SKM-1 (cell line): ENCODE measurements at regions not wholly inside any gene's neighbourhood (a gene's known extent, or its start where the extent isn't known, plus 50 kb on each side); places are given as distances from the start of the nearest gene placed in this dataset.
"Not testable (repeated sequence)": the region's sequence is repeated elsewhere in the genome, so short reads cannot be mapped to it uniquely, and the experiment has no call there.

Experiments used
- DNase-seq: peaks from one replicate; lab custom pipeline; 2025; ENCODE audit not compliant: unreplicated experiment; lab: John Stamatoyannopoulos, UW

DNA sequence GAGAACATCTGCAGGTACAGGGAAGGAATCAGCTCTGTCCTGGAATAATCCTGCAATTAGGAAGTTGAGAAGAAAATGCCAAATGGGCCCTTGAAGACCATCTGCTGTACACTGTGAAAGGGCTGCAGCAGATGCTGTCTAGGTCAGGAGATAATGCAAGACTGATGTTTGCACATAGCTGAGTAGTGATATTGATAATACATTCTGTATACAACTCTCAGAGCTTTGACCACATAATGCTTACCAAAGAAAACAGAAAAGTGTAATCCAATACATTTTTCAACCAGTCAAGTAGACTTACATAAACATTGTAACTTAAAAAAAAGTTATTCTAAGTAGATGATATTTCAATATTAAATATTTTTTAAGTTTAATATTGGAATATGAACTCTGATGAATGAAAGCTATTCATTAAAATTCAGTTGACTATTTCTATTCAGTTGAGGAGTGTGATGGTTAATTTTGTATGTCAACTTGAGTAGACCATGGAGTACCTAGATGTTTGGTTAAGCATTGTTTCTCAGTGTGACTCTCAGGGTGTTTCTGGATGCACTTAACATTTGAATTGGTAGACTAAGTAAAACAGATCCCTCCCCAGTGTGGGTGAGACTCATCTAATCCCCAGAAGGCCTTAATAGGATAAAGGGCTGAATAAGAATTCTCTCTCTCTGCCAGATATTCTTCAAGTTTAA is 380.1 kb upstream of the PRR16 start:
- no peak for DNase-seq

DNA sequence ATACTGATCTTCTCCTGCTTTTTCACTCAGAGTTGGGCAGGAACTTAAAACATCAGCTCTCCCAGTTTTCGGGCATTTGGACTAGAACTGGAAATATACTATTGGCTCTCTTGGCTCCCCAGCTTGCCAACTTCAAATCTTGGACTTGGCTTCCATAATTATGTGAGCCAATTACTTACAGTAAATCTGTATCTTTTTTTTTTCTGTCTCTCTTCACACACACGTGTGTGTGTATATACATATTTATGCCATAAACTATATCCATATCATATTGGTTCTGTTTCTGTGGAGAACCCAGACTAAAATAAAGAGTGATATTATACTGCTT is 379.6 kb upstream of the PRR16 start:
- DNase-seq: no peak

DNA sequence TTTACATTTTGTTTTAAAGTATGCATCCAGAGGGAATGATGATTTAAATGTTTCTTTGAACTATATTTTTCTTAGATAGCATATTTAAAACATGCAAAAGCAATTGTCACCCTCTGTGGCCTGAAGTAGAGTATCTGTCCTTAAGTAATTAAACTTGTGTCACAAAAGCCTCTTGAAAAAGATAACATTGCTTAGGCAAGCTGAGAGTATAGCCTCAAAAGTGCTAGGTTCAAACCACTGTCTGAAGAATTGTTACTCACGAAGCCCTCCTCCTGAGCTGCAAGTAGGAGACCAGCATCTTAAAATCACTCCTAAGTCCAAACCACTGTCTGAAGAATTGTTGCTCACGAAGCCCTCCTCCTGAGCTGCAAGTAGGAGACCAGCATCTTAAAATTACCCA is 378.0 kb upstream of the PRR16 start:
- no peak for DNase-seq

DNA sequence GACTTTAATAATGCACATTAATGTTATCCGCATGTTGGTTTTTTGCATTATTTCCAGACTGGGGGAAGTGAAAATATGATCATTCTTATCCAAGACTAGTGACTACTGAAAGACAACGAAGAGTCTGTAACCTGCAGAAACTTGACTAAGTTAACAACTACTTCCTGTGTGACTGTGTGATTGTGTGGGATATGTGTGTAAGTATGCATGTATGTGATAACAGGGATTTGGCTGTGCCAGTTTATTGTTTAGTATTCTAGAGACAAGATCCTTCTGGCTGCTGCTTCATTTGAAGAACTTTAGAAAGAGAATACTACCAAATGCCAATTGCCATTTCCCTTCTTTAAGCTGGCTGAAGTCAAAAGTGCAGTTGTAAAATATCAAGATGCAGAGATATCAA is 375.7 kb upstream of the PRR16 start:
- DNase-seq: no peak

DNA sequence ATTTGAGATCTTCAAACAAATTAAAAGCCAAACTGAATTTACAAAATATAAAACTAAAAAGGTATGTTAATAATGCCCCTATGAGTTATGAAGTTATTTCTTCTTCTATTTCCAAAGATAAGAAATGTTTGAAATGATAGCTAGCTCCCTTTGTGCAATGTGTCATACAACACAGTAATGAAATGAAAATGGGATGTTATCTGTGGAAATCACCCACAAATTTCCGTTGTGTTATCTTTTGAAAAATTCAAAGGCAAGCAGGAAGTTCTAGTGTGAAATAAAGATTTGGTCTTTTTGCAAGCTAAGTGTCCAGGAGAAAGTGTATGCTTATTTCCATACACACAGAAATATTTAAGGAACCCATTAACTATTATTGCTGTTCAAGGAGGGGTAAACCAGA is 375.3 kb upstream of the PRR16 start:
- DNase-seq: no peak

DNA sequence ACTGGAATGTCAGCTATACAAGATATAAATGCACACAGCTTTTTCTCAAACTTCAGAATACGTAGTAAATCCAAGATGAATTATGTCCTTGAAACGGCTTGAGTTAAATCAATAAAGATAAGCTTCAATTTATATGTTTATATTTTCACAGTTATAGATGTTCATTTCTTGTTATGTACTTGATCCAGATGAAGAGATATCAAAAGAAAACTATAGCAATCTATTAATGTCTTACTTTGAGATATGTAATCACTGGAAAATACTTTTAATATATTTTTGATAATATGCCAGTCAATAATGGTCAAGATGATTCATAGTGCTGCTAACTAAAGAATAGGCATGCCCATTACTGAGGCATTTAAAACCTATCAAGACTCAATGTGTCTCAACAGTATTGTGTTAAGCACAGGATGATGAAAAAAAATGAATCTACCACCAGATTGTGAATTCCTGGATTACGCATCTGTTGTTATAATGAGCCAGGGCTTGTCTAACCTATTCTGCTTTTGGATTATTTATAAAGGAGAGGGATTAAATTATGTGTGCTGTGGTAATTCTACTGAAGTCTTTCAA is 372.6 kb upstream of the PRR16 start:
- DNase-seq: no peak

DNA sequence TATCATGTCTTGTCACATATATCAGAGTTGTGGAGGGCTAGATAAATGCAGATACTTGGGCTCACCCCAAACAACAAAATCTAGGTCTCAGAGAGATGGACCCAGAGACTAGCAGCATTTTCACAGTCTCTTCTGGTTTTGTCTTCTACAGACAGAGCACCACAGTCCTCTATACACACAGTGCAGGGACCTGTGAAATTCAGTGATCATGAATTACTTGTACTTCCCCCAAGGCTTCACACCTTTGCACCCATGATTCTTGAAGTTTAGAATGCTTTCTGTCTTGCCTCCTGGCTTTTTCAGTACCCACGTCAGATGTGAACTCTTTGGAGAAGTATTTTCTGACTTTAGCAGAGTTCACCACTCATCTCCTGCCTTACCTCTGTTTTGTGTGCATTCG is 371.5 kb upstream of the PRR16 start:
- DNase-seq: no peak

DNA sequence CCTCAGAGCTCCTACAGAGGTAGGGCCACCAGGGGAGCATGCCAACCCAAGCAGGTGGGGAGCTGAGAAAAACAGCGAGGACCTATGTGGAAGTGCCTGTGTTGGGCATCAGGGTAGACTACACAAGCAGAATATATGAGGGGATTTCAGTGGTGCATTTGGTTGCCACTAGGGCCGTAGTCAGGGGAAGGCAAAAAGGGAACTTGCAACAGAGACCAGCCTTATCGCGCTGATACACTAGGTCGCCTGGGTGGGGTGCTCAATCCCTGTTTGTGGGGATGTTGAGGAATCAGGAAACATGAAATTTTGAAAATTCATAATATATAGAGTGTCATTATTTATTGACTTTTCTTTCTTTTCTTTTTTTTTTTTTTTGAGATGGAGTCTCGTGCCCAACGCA is 370.9 kb upstream of the PRR16 start:
- no peak for DNase-seq

DNA sequence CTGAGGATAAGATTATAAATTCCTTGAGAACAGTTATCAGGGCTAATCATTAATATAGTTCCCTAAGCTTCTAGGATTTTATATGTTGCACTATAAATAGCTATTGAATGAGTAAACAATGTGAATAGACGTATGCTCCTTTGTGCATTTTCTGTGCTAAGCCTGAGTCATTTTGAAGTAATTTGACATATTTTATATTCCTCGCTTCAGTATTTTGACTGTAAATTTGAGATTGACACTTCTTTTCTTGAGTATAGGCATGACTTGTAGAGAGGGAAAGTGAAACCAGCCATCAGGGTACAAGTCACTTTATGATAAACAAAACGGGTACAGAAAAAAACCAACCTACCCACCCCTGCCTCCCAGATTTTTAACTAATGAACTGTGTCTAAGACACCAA is 367.7 kb upstream of the PRR16 start:
- DNase-seq: no peak

DNA sequence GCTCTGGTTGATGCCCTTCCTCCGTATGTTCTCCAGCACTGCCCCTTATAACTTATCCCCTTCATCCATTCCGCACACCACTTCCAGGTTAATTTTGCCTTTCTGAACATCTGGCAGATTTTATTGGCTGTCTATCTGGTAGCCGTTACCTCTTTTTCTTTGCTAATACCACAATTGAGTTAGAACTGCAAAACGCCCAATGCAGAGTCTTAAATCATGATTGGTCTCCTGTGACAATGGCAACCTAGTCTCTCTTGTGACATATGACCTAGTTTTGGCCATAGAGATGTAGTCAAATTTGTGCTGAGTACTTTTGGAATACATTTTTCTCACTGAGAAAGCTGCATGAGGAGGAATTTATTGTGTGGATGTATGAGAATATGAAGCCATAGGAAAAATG is 365.7 kb upstream of the PRR16 start:
- DNase-seq: no peak

DNA sequence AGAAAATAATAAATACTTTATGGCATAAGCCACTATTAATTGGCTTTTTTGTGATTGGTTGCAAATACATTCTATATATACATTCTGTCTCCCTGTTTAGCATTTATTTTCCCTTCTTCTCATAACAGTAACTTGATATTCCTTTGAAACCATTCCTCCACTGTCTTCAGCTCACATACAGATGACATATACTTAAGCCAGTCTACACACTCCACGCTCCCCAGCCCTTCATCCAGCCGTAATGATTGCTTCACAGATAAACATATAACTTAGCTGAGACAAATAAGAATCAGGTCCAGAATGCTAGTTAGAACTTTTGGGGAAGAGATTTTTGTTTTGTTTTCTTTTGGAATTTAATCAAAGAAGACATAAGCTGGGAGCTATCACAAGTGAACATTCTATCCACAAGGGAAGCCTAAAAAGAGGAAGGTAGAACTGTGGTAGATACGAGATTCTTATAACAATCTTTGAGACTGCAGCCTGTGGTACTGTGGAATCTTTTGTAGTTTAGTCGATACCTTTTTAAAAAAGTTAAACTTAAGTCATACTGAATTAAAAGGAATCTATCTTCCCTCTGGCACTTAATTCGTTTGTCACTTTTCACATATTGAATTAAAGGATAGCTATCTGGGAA is 365.1 kb upstream of the PRR16 start:
- DNase-seq: no peak

DNA sequence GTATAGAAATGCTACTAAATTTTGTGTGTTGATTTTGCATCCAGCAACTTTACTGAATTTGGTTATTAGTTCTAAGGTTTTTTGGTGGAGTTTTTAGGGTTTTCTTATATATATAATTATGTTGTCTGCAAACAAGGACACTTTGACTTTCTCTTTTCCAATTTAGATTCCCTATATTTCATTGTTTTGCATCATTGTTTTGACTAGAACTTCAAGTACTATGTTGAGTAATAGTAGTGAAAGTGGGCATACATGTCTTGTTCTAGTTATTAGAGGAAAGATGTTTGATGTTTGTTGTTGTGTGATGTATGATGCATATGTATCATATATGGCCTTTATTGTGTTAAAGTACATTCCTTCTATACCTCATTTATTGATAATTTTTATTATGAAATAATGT is 362.3 kb upstream of the PRR16 start:
- DNase-seq: no peak

DNA sequence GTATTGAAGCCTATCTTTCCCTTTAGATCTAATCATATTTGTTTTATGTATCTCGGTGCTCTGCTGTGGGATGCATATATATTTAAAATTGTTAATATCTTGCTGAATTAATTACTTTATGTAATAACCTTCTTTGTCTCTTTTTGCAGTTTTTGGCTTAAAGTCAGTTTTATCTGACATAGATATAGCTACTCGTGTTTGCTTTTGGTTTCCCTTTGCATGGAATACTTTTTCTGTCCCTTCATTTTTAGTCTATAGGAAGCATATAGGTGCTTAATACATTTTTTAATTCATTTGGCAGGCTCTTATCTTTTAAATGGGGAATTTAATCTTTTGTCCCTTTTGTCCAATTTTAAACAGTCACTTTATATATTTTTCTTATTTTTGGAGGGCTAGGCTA is 360.6 kb upstream of the PRR16 start:
- DNase-seq: no peak

DNA sequence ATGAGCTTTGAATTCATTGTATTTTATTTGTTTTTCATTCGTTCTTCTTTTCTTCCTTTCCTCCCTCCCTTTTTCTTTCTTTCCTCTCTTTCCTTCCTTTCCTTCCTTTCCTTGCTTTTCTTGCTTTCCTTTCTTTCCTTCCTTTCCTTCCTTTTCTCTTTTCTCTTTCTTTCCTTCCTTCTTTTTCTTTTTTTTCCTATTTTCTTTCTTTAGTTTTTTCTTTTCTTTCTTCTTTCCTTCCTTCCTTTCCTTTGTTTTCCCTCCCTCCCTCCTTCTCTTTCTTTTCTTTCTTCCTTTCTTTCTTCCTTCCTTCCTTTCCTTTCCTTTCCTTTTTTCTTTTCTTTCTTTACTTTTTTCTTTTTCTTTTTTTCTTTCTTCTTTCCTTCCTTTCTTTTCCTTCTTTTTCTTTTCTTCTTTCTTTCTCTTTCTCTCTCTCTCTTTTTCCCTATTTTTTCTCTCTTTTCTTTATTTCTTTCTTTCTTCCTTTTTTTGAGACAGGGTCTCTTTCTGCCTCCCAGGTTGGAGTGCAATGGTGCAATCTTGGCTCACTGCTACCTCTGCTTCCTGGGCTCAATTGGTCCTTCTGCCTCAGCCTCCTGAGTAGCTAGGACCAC is 357.1 kb upstream of the PRR16 start:
- no peak for DNase-seq

DNA sequence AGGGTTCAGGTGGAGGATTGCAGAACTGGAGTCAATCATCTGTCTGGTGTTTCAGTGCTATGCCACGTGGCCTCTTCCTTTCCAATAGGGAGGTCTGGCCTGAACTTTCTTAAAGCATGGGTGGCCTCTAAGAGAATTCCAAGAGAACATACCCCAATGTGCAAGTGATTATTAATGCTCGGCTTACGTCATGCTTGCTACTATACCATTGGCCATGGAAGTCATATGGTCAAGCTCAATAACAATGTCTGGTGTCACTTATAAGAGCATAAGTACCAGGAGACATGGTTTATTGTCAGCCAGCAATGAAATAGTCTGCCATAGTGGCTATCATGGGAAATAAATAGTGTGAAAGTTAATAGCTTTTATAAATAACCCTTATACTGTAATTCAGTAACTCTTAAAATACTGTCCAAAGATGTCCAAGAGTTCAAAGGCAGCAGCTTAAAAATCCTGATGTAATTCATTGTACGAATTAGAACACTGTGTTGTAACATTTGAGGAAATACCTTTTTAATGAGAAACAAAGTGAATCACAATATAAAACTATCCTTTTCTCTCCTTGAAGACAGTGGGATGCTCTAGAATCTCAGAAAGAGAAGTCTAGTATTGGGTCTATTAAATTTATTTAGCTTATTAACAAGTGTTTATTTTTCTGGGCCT is 355.4 kb upstream of the PRR16 start:
- no peak for DNase-seq

DNA sequence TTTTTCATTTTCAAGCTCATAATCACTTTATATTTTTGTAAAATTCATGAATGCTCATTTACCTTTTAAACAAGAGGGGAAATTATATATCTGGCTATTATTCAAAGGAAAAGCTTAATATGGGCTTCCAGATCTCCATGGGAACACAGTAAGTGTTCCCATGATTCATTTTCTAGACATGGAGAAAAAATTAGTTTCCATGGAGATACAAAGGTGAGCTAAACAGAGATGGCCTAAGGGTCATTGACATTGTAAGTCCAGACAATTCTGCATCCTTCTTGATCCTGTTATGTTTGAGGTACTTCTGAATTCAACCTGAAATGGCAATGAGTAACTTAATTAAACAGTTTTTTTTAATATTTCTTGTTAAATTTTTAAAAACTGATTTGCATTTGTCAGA is 341.4 kb upstream of the PRR16 start:
- DNase-seq: no peak

DNA sequence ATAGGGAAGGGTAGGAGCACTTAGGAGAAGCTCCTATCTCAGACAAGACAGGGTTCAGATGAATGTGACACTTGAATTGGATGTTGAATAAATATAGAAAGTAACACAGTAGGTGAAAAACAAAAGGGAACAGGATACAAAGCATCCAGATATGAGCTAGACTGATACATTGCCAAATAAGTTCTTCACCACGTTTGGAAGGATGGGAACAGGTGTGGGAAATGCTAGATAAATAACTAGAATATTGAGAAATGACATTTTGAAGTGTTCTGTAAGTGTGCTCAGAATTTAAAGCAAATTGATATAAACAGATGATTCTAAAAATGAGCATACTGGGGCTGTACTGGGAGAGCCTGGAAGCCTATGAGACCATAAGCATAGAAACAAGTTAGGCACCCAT is 340.1 kb upstream of the PRR16 start:
- no peak for DNase-seq

DNA sequence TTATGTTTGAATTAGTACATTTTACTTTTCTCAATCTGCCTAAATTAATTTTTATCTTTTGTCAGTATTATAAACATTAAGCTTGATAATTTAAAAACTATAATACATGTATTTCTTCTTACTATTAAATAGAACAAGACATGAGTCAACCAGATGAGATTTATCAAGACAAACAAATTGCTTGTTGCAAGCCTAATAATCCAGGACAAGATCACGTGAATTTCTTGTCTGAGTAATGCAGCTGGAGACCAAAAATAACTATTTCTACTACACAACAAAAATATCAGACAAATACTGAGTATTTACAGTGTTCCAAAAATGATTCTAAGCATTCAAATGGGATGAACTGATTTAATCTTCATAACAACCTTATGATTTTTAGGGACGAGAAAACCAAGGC is 339.1 kb upstream of the PRR16 start:
- no peak for DNase-seq

DNA sequence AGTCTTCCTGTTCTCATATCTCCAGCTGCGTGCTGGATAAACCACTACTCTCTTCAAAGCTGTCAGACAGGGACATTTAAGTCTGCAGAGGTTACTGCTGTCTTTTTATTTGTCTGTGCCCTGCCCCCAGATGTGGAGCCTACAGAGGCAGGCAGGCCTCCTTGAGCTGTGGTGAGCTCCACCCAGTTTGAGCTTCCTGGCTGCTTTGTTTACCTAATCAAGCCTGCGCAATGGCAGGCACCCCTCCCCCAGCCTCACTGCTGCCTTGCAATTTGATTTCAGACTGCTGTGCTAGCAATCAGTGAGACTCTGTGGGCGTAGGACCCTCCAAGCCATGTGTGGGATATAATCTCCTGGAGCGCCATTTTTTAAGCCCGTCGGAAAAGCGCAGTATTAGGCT is 331.8 kb upstream of the PRR16 start:
- not testable (repeated sequence) for DNase-seq

DNA sequence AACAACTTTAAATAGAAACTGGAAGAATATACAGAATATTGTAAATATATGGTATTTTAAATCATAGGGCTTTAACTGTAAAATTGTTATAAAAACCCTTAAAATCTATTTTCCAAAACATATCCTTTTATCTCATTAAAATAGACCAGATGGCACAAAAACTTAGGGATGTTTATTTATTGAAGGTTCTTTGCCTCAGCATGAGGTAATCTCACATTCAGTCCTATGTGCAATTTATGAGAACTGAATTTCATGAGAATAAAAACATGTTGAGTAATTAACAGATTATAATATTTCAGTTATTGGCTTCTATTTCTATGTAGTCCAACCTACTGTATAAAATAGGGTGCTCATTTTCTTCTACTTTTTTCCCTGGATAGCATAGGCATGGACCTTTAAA is 329.2 kb upstream of the PRR16 start:
- no peak for DNase-seq

DNA sequence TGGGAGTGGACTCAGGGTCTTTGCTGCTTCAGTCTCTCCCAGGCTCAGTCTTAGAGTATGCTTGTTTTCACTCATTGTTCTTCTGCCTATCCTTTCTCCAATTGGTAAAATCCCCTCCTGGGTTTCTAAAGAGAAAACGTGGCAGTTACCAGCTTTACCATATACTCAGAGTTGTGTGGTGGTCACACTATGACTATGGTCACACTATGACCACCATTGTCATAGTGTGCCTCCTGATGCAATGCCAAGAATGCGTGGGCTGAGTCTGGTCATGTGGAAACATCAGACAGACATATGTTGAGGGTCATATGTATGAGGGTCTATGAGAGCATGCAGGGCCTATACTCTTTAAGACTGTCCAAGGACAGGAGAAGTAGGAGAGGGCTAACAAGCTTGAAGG is 326.5 kb upstream of the PRR16 start:
- no peak for DNase-seq

DNA sequence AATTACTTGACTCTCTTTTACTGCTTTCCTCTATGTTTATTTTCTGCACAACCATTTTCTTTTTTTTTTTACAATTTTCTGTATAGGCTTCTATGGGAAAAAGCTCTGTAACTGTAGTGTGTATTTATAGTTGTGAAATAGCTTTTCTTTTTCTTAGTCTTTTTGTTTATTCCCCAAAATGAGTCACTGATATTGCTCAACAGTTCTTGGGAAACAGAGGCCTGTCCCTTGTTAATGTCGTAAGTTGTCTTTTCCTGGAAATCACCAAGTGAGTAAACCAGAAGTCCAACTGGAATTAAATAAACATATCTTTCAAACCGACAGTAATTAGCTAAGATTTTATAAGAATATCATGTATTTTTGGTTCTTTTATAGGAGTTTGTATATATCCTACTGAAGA is 325.1 kb upstream of the PRR16 start:
- DNase-seq: peak; percentile 34
